ENCODE measurements at regions not wholly inside any gene's neighbourhood (a gene's known extent, or its start where the extent isn't known, plus 50 kb on each side); places are given as distances from the start of the nearest gene placed in this dataset.

GRCh38 chr4:45663628-45664081, 460.2 kb downstream of the GABRG1 start:
- no peak overlapping the region for H3K4me3 ChIP-seq (ENCODE audit: low read depth, low read length)
- no peak for DNase-seq (ENCODE audit: low read depth)
- TF ChIP-seq CTCF (IDR thresholded peaks at IDR 0.05; ENCODE audit: insufficient read depth, low read depth, low read length, missing control alignments): no peak

GRCh38 chr4:45663003-45663402, 460.9 kb downstream of the GABRG1 start:
- TF ChIP-seq CTCF (IDR thresholded peaks at IDR 0.05; ENCODE audit: insufficient read depth, low read depth, low read length, missing control alignments): no peak
- H3K4me3 ChIP-seq (ENCODE audit: low read depth, low read length): no peak overlapping the region
- no peak for DNase-seq (ENCODE audit: low read depth)

GRCh38 chr4:45661893-45662292, 462.0 kb downstream of the GABRG1 start:
- H3K4me3 ChIP-seq (ENCODE audit: low read depth, low read length): no peak overlapping the region
- DNase-seq (ENCODE audit: low read depth): no peak
- no peak for TF ChIP-seq CTCF (IDR thresholded peaks at IDR 0.05; ENCODE audit: insufficient read depth, low read depth, low read length, missing control alignments)

GRCh38 chr4:45650545-45650944, 473.3 kb downstream of the GABRG1 start:
- TF ChIP-seq CTCF (IDR thresholded peaks at IDR 0.05; ENCODE audit: insufficient read depth, low read depth, low read length, missing control alignments): no peak
- no peak for DNase-seq (ENCODE audit: low read depth)
- no peak overlapping the region for H3K4me3 ChIP-seq (ENCODE audit: low read depth, low read length)

GRCh38 chr4:45648846-45649245, 475.0 kb downstream of the GABRG1 start:
- DNase-seq (ENCODE audit: low read depth): no peak
- no peak for TF ChIP-seq CTCF (IDR thresholded peaks at IDR 0.05; ENCODE audit: insufficient read depth, low read depth, low read length, missing control alignments)

GRCh38 chr4:45647823-45648222, 476.0 kb downstream of the GABRG1 start:
- H3K4me3 ChIP-seq (ENCODE audit: low read depth, low read length): no peak overlapping the region
- no peak for DNase-seq (ENCODE audit: low read depth)
- no peak for TF ChIP-seq CTCF (IDR thresholded peaks at IDR 0.05; ENCODE audit: insufficient read depth, low read depth, low read length, missing control alignments)

More at GRCh38 chr4:45648846-45649245, 475.0 kb downstream of the GABRG1 start:
- H3K4me3 ChIP-seq (ENCODE audit: low read depth, low read length): no peak overlapping the region

GRCh38 chr4:45646885-45647590, 476.8 kb downstream of the GABRG1 start:
- no peak for DNase-seq (ENCODE audit: low read depth)
- no peak for TF ChIP-seq CTCF (IDR thresholded peaks at IDR 0.05; ENCODE audit: insufficient read depth, low read depth, low read length, missing control alignments)
- no peak overlapping the region for H3K4me3 ChIP-seq (ENCODE audit: low read depth, low read length)

Measured in GM12865 (cell line).